ENCODE measurements at regions not wholly inside any gene's neighbourhood (a gene's known extent, or its start where the extent isn't known, plus 50 kb on each side); places are given as distances from the start of the nearest gene placed in this dataset.

DNA sequence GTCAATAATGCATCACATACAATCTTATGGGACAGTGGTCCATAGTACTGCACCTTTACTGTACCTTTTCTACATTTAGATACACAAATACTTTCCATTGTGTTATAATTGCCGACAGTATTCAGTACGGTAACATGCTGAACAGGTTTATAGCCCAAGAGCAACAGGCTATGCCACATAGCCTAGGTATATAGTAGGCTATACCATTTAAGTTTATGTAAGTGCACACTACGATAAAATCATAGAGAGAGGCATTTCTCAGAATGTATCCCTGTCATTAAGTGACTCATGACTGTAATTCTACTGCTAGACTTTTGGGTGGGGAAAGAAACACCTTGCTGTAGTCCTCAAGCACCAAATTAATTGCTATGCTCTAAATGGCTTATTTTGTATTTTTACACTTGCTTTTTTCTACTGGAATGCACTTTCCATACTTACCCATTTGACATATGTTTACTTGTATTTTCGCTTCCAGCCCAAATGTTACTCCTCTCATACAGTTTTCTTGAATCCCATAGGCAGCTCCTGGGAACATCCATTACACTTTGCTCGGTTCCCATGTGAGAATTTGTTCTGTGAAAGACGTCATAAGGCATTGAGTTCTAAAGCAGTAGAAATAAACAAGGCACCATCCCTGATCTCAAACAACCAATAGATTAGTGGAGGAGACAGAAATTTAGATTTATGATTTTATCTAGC lies 714.0 kb upstream of the ID2 start (continued):
- TF ChIP-seq, protein P1, sequence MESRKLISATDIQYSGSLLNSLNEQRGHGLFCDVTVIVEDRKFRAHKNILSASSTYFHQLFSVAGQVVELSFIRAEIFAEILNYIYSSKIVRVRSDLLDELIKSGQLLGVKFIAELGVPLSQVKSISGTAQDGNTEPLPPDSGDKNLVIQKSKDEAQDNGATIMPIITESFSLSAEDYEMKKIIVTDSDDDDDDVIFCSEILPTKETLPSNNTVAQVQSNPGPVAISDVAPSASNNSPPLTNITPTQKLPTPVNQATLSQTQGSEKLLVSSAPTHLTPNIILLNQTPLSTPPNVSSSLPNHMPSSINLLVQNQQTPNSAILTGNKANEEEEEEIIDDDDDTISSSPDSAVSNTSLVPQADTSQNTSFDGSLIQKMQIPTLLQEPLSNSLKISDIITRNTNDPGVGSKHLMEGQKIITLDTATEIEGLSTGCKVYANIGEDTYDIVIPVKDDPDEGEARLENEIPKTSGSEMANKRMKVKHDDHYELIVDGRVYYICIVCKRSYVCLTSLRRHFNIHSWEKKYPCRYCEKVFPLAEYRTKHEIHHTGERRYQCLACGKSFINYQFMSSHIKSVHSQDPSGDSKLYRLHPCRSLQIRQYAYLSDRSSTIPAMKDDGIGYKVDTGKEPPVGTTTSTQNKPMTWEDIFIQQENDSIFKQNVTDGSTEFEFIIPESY (IDR thresholded peaks at IDR 0.05; ENCODE audit: extremely low read depth, insufficient replicate concordance, low read length) = no peak
- no peak for TF ChIP-seq CEBPB (IDR thresholded peaks at IDR 0.05; ENCODE audit: low read depth)
- no peak for TF ChIP-seq CBX3 (IDR thresholded peaks at IDR 0.05; ENCODE audit: low read depth)
- TF ChIP-seq POLR2A (IDR thresholded peaks at IDR 0.05; ENCODE audit: borderline replicate concordance, extremely low read depth, insufficient read depth, insufficient read length) = no peak
- no peak for TF ChIP-seq EGR1 (IDR thresholded peaks at IDR 0.05; ENCODE audit: low read depth)
- no peak for TF ChIP-seq ZNF274 (IDR thresholded peaks at IDR 0.05; ENCODE audit: low read depth, low read length)
- TF ChIP-seq, protein P2, sequence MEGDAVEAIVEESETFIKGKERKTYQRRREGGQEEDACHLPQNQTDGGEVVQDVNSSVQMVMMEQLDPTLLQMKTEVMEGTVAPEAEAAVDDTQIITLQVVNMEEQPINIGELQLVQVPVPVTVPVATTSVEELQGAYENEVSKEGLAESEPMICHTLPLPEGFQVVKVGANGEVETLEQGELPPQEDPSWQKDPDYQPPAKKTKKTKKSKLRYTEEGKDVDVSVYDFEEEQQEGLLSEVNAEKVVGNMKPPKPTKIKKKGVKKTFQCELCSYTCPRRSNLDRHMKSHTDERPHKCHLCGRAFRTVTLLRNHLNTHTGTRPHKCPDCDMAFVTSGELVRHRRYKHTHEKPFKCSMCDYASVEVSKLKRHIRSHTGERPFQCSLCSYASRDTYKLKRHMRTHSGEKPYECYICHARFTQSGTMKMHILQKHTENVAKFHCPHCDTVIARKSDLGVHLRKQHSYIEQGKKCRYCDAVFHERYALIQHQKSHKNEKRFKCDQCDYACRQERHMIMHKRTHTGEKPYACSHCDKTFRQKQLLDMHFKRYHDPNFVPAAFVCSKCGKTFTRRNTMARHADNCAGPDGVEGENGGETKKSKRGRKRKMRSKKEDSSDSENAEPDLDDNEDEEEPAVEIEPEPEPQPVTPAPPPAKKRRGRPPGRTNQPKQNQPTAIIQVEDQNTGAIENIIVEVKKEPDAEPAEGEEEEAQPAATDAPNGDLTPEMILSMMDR (IDR thresholded peaks at IDR 0.05 in 2 of 3, conservative IDR thresholded peaks at IDR 0.05 in 1 of 3; ENCODE audit: borderline replicate concordance in 1 of 3, insufficient read depth in 1 of 3, low read depth in 2 of 3, low read length in 2 of 3) = no peak

DNA sequence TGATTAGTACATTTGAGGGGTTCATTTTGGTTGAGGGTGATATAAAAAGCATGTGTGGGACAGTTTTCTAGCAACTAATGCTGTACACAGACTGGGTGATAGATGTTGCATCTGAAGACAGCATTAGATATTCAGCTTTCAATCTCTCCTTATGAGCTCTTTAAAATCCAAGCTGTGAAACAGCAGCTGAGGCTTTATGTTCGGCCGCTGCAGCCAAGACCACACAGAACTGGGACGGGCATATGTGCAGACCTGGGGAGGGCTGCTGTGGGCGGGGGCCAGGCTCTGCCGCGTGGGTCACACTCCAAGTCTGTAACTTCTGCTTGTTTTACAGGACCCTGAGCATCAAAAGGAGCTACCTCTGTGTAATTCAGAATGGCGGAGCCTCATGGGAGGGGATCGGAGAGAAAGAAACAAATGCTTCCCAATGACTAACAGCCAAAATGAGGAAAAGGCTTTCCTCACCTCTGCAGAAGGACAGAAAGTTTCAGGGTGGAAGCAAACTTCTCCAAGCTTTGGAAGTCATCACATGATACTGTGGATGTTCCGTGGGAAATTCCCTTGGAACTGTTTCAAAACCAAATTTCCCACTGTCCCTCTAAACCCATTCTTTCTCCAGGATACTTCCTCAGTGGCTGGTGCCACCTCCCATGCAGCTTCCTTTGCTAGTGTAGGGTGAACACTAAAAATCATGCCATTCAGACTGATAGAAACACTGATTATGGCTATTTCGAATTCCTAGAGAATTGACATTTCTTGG lies 711.9 kb upstream of the ID2 start:
- Histone ChIP-seq H2AFZ (ENCODE audit: low read depth, low read length, poor library complexity, severe bottlenecking) (no peak overlapping the region), H3K4me3 (replicated peaks in 1 of 2; ENCODE audit: low read depth in 1 of 2, low read length in 2 of 2) (no peak overlapping the region), H3K9ac (ENCODE audit: low read length) (no peak overlapping the region), H3K9me3 (ENCODE audit: control insufficient read depth in 1 of 2, insufficient read depth in 1 of 2, low read depth in 1 of 2, low read length in 2 of 2) (no peaks in the 10 kb centered on the region), H3K27ac (ENCODE audit: low read depth, low read length) (no peak overlapping the region), H3K27me3 (ENCODE audit: insufficient read depth, low read length) (peaks cover 61% of the 10 kb centered on the region), H3K4me2 (ENCODE audit: low read length) (no peak overlapping the region), H4K20me1 (ENCODE audit: insufficient read depth) (no peaks in the 10 kb centered on the region), H3K4me1 (ENCODE audit: control insufficient read depth in 1 of 2, insufficient read depth in 2 of 2, low read length in 2 of 2) (no peaks in the 10 kb centered on the region), H3K79me2 (ENCODE audit: insufficient read depth, low read length) (no peaks in the 10 kb centered on the region), H3K9me2 (ENCODE audit: insufficient read depth) (no peaks in the 10 kb centered on the region), H3K36me3 (ENCODE audit: control insufficient read depth in 1 of 2, insufficient read depth in 2 of 2, low read length in 2 of 2) (no peaks in the 10 kb centered on the region)
- ChIA-PET POLR2A (no interaction called here), RAD21 (ENCODE audit: low non-redundant PET in 1 of 2, low total read pairs in 2 of 2, uncharacterized antibody in 2 of 2, unreplicated experiment in 2 of 2) (no interaction called here), CTCF (no interaction called here)
- BruUV-seq (replicated peaks) = no TSS peak
- intact Hi-C loops (cut with micrococcal nuclease) = no loop called here
- DNase-seq (ENCODE audit: low read depth, low spot score) (no peak), ATAC-seq (no peak)
- TF ChIP-seq FOSL1 (IDR thresholded peaks at IDR 0.05; ENCODE audit: low read depth) (no peak), POLR2A (IDR thresholded peaks at IDR 0.05; ENCODE audit: borderline replicate concordance, extremely low read depth, insufficient read depth, insufficient read length) (no peak), TCF7L2 (IDR thresholded peaks at IDR 0.05; ENCODE audit: borderline replicate concordance, extremely low read depth, insufficient read depth, insufficient read length) (no peak), RAD21 (IDR thresholded peaks at IDR 0.05; ENCODE audit: low read depth) (no peak), JUND (IDR thresholded peaks at IDR 0.05) (no peak), YY1 (IDR thresholded peaks at IDR 0.05; ENCODE audit: extremely low read depth, insufficient replicate concordance, low read depth, low read length) (no peak), ZNF274 (IDR thresholded peaks at IDR 0.05; ENCODE audit: low read depth, low read length) (no peak), CEBPB (IDR thresholded peaks at IDR 0.05; ENCODE audit: low read depth) (no peak), ELF1 (IDR thresholded peaks at IDR 0.05; ENCODE audit: borderline replicate concordance, low read depth) (no peak)
- TF ChIP-seq, protein P3, sequence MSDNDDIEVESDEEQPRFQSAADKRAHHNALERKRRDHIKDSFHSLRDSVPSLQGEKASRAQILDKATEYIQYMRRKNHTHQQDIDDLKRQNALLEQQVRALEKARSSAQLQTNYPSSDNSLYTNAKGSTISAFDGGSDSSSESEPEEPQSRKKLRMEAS (IDR thresholded peaks at IDR 0.05) = no peak
- TF ChIP-seq, protein P2 (IDR thresholded peaks at IDR 0.05 in 2 of 3, conservative IDR thresholded peaks at IDR 0.05 in 1 of 3; ENCODE audit: borderline replicate concordance in 1 of 3, insufficient read depth in 1 of 3, low read depth in 2 of 3, low read length in 2 of 3) = no peak
